Thyroid gland (tissue), 4 donors: ENCODE measurements at regions not wholly inside any gene's neighbourhood (a gene's known extent, or its start where the extent isn't known, plus 50 kb on each side); places are given as distances from the start of the nearest gene placed in this dataset.

ENCODE experiments used
- DNase-seq, 2 donors: peaks; one replicate each; pipeline ENCODE4 v3.0.0-alpha.2; 2019
- H3K27ac ChIP-seq, 3 donors: fragments of 200-600 bp; sonication (generic); 1 replicate in 2 of 3; 2 replicates in 1 of 3; pipeline ENCODE4 v1.5.1; 2016 to 2019; ENCODE audit warnings: mild to moderate bottlenecking in 1 of 3, moderate library complexity in 1 of 3
- H3K27me3 ChIP-seq: fragments of 200-600 bp; sonication (generic); one replicate; pipeline ENCODE4 v1.5.1; 2019
- H3K36me3 ChIP-seq, 2 donors: fragments of 200-600 bp; sonication (generic); one replicate each; pipeline ENCODE4 v1.5.1; 2016 to 2019
- H3K4me1 ChIP-seq, 2 donors: fragments of 200-600 bp; sonication (generic); one replicate each; pipeline ENCODE4 v1.5.1; 2017 to 2019
- H3K4me3 ChIP-seq, 3 donors: fragments of 200-600 bp; sonication (generic); replicated peaks in 1 of 3; 1 replicate in 2 of 3; 2 replicates in 1 of 3; pipeline ENCODE4 v1.5.1; 2016; ENCODE audit warnings: mild to moderate bottlenecking in 1 of 3
- H3K9me3 ChIP-seq: fragments of 200-600 bp; sonication (generic); one replicate; pipeline ENCODE4 v1.5.1; 2017
- CTCF ChIP-seq, 6 experiments: fragments of 200-600 bp in 3 of 6; fragments of 450-650 bp in 3 of 6; sonication (generic) in 3 of 6; IDR thresholded peaks; one replicate each; pipeline ENCODE4 v1.5.1; 2016 to 2019; ENCODE audit warnings: antibody characterized with exemption in 6 of 6, mild to moderate bottlenecking in 2 of 6, inconsistent platforms in 1 of 6, moderate library complexity in 1 of 6
- POLR2A ChIP-seq, 2 donors: fragments of 450-650 bp; IDR thresholded peaks; one replicate each; pipeline ENCODE4 v1.6.1; 2017; ENCODE audit warnings: antibody characterized with exemption in 2 of 2, mild to moderate bottlenecking in 2 of 2, moderate library complexity in 1 of 2
- WGBS, 2 donors: methylation state at CpG; one replicate each; pipeline ENCODE4 v1.1.5; 2017; 5-methylcytosine and 5-hydroxymethylcytosine counted together
- intact Hi-C: fragments of 100-400 bp; cut with DNase I; formaldehyde crosslinking; loops from one replicate; pipeline ENCODE4 v1.15.1; 2023

GRCh38 chr18:27824275-27824674, 352.7 kb downstream of the CDH2 start:
- no peaks in the 10 kb centered on the region for H3K9me3 ChIP-seq
- H3K4me3 ChIP-seq: no peak overlapping the region
- no peaks in the 10 kb centered on the region for H3K27me3 ChIP-seq
- H3K4me1 ChIP-seq: no peaks in the 10 kb centered on the region
- no peak overlapping the region for H3K27ac ChIP-seq
- TF ChIP-seq POLR2A (IDR thresholded peaks at IDR 0.05) (no peak), CTCF (IDR thresholded peaks at IDR 0.05) (no peak)
- intact Hi-C loops: no loop called here
- DNase-seq: no peak
- no peaks in the 10 kb centered on the region for H3K36me3 ChIP-seq
- 90 to 94% methylated on average over 4 of the region's 4 CpGs for WGBS, 2 donors

GRCh38 chr18:27823053-27823452, 353.9 kb downstream of the CDH2 start:
- WGBS, 2 donors: 85 to 88% methylated on average over 4 of the region's 4 CpGs
- Histone ChIP-seq H3K4me1 (no peaks in the 10 kb centered on the region), H3K9me3 (no peaks in the 10 kb centered on the region)

GRCh38 chr18:27808683-27809082, 368.2 kb downstream of the CDH2 start:
- Histone ChIP-seq H3K4me1 (no peaks in the 10 kb centered on the region), H3K36me3 (no peaks in the 10 kb centered on the region), H3K27me3 (no peaks in the 10 kb centered on the region), H3K27ac (no peak overlapping the region), H3K4me3 (no peak overlapping the region), H3K9me3 (no peaks in the 10 kb centered on the region)
- WGBS, 2 donors: 67 to 73% methylated on average over 1 of the region's 1 CpG
- TF ChIP-seq CTCF (IDR thresholded peaks at IDR 0.05) (no peak), POLR2A (IDR thresholded peaks at IDR 0.05) (no peak)
- intact Hi-C loops: no loop called here
- no peak for DNase-seq

More at GRCh38 chr18:27823053-27823452, 353.9 kb downstream of the CDH2 start:
- no peak overlapping the region for H3K27ac ChIP-seq
- DNase-seq: no peak
- intact Hi-C loops: no loop called here
- no peaks in the 10 kb centered on the region for H3K27me3 ChIP-seq
- no peaks in the 10 kb centered on the region for H3K36me3 ChIP-seq
- no peak for TF ChIP-seq CTCF (IDR thresholded peaks at IDR 0.05)
- TF ChIP-seq POLR2A (IDR thresholded peaks at IDR 0.05): no peak
- no peak overlapping the region for H3K4me3 ChIP-seq

- H3K36me3 ChIP-seq: no peaks in the 10 kb centered on the region
- TF ChIP-seq CTCF (IDR thresholded peaks at IDR 0.05) (no peak), POLR2A (IDR thresholded peaks at IDR 0.05) (no peak)
- 84 to 85% methylated on average over 2 of the region's 2 CpGs for WGBS, 2 donors
- no peaks in the 10 kb centered on the region for H3K9me3 ChIP-seq
- intact Hi-C loops: no loop called here
- no peak overlapping the region for H3K27ac ChIP-seq
- no peak for DNase-seq
- H3K4me3 ChIP-seq: no peak overlapping the region
- no peaks in the 10 kb centered on the region for H3K4me1 ChIP-seq
- H3K27me3 ChIP-seq: no peaks in the 10 kb centered on the region
Observed at GRCh38 chr18:27803957-27804356, 373.0 kb downstream of the CDH2 start.

- H3K36me3 ChIP-seq: no peaks in the 10 kb centered on the region
- no peak overlapping the region for H3K4me3 ChIP-seq
- H3K4me1 ChIP-seq: no peaks in the 10 kb centered on the region
- no peak for DNase-seq
- no peak overlapping the region for H3K27ac ChIP-seq
- no peaks in the 10 kb centered on the region for H3K27me3 ChIP-seq
- WGBS, 2 donors: 64 to 82% methylated on average over 1 of the region's 1 CpG
- intact Hi-C loops: no loop called here
- H3K9me3 ChIP-seq: no peaks in the 10 kb centered on the region
- TF ChIP-seq POLR2A (IDR thresholded peaks at IDR 0.05) (no peak), CTCF (IDR thresholded peaks at IDR 0.05) (no peak)
Observed at GRCh38 chr18:27797484-27797883, 379.4 kb downstream of the CDH2 start.
